ENCODE measurements at regions not wholly inside any gene's neighbourhood (a gene's known extent, or its start where the extent isn't known, plus 50 kb on each side); places are given as distances from the start of the nearest gene placed in this dataset.

- H3K79me2 ChIP-seq (ENCODE audit: insufficient read depth, low read length): no peaks in the 10 kb centered on the region
- TF ChIP-seq CTCF (IDR thresholded peaks at IDR 0.05; ENCODE audit: borderline replicate concordance, extremely low read depth, low read length, poor library complexity, severe bottlenecking): no peak
- ATAC-seq (ENCODE audit: insufficient read depth, low read depth): no peak
- H3K4me2 ChIP-seq (ENCODE audit: insufficient read depth, low read length): no peak overlapping the region
- H2AFZ ChIP-seq (ENCODE audit: low read depth, low read length): no peak overlapping the region
- H3K36me3 ChIP-seq (ENCODE audit: insufficient read depth, low read length): no peaks in the 10 kb centered on the region
- no peak overlapping the region for H3K4me3 ChIP-seq (ENCODE audit: low read depth in 1 of 2, low read length in 2 of 2)
- H4K20me1 ChIP-seq (ENCODE audit: insufficient read depth, low read length): no peaks in the 10 kb centered on the region
- no peaks in the 10 kb centered on the region for H3K27me3 ChIP-seq (ENCODE audit: insufficient read depth, low read length, poor library complexity)
- H3K9me3 ChIP-seq (ENCODE audit: insufficient read depth, low read length, severe bottlenecking): peaks cover 9% of the 10 kb centered on the region
- H3K9ac ChIP-seq (ENCODE audit: low read depth, low read length): no peak overlapping the region
- no peaks in the 10 kb centered on the region for H3K4me1 ChIP-seq (ENCODE audit: insufficient read depth, low read length)
- DNase-seq: no peak
- H3K27ac ChIP-seq (ENCODE audit: low read length): no peak overlapping the region
Observed at GRCh38 chr20:7806831-7807230, 133.4 kb downstream of the HAO1 start.

GRCh38 chr20:7817286-7817685 lies 123.0 kb downstream of the HAO1 start:
- no peak overlapping the region for H3K27ac ChIP-seq (ENCODE audit: low read length)
- no peak overlapping the region for H3K4me3 ChIP-seq (ENCODE audit: low read depth in 1 of 2, low read length in 2 of 2)
- DNase-seq (no peak), ATAC-seq (ENCODE audit: insufficient read depth, low read depth) (no peak)
- no peak overlapping the region for H3K9ac ChIP-seq (ENCODE audit: low read depth, low read length)
- H3K4me2 ChIP-seq (ENCODE audit: insufficient read depth, low read length): no peak overlapping the region
- TF ChIP-seq CTCF (IDR thresholded peaks at IDR 0.05; ENCODE audit: borderline replicate concordance, extremely low read depth, low read length, poor library complexity, severe bottlenecking) (no peak), EZH2 (IDR thresholded peaks at IDR 0.05; ENCODE audit: borderline replicate concordance, low read depth, low read length, severe bottlenecking) (no peak)
- no peaks in the 10 kb centered on the region for H3K9me3 ChIP-seq (ENCODE audit: insufficient read depth, low read length, severe bottlenecking)
- no peaks in the 10 kb centered on the region for H3K4me1 ChIP-seq (ENCODE audit: insufficient read depth, low read length)
- no peaks in the 10 kb centered on the region for H3K79me2 ChIP-seq (ENCODE audit: insufficient read depth, low read length)
- no peaks in the 10 kb centered on the region for H3K36me3 ChIP-seq (ENCODE audit: insufficient read depth, low read length)
- H4K20me1 ChIP-seq (ENCODE audit: insufficient read depth, low read length): no peaks in the 10 kb centered on the region
- no peaks in the 10 kb centered on the region for H3K27me3 ChIP-seq (ENCODE audit: insufficient read depth, low read length, poor library complexity)
- no peak overlapping the region for H2AFZ ChIP-seq (ENCODE audit: low read depth, low read length)

- Histone ChIP-seq H3K27me3 (ENCODE audit: insufficient read depth, low read length, poor library complexity) (no peaks in the 10 kb centered on the region), H3K79me2 (ENCODE audit: insufficient read depth, low read length) (no peaks in the 10 kb centered on the region), H3K4me3 (ENCODE audit: low read depth in 1 of 2, low read length in 2 of 2) (no peak overlapping the region), H3K27ac (ENCODE audit: low read length) (no peak overlapping the region), H4K20me1 (ENCODE audit: insufficient read depth, low read length) (no peaks in the 10 kb centered on the region), H3K9ac (ENCODE audit: low read depth, low read length) (no peak overlapping the region), H3K4me2 (ENCODE audit: insufficient read depth, low read length) (no peak overlapping the region), H2AFZ (ENCODE audit: low read depth, low read length) (no peak overlapping the region), H3K9me3 (ENCODE audit: insufficient read depth, low read length, severe bottlenecking) (no peaks in the 10 kb centered on the region), H3K36me3 (ENCODE audit: insufficient read depth, low read length) (no peaks in the 10 kb centered on the region), H3K4me1 (ENCODE audit: insufficient read depth, low read length) (no peaks in the 10 kb centered on the region)
- ATAC-seq (ENCODE audit: insufficient read depth, low read depth) (no peak), DNase-seq (no peak)
- TF ChIP-seq EZH2 (IDR thresholded peaks at IDR 0.05; ENCODE audit: borderline replicate concordance, low read depth, low read length, severe bottlenecking): no peak
- TF ChIP-seq CTCF (IDR thresholded peaks at IDR 0.05; ENCODE audit: borderline replicate concordance, extremely low read depth, low read length, poor library complexity, severe bottlenecking): no peak
Observed at GRCh38 chr20:7818477-7818876, 121.8 kb downstream of the HAO1 start.

- no peaks in the 10 kb centered on the region for H3K4me1 ChIP-seq (ENCODE audit: insufficient read depth, low read length)
- H3K27ac ChIP-seq (ENCODE audit: low read length): no peak overlapping the region
- H3K36me3 ChIP-seq (ENCODE audit: insufficient read depth, low read length): no peaks in the 10 kb centered on the region
- H3K9me3 ChIP-seq (ENCODE audit: insufficient read depth, low read length, severe bottlenecking): no peaks in the 10 kb centered on the region
- DNase-seq (no peak), ATAC-seq (ENCODE audit: insufficient read depth, low read depth) (no peak)
- TF ChIP-seq CTCF (IDR thresholded peaks at IDR 0.05; ENCODE audit: borderline replicate concordance, extremely low read depth, low read length, poor library complexity, severe bottlenecking) (no peak), EZH2 (IDR thresholded peaks at IDR 0.05; ENCODE audit: borderline replicate concordance, low read depth, low read length, severe bottlenecking) (no peak)
- H3K4me2 ChIP-seq (ENCODE audit: insufficient read depth, low read length): no peak overlapping the region
- no peak overlapping the region for H2AFZ ChIP-seq (ENCODE audit: low read depth, low read length)
- H4K20me1 ChIP-seq (ENCODE audit: insufficient read depth, low read length): no peaks in the 10 kb centered on the region
- no peak overlapping the region for H3K4me3 ChIP-seq (ENCODE audit: low read depth in 1 of 2, low read length in 2 of 2)
- no peak overlapping the region for H3K9ac ChIP-seq (ENCODE audit: low read depth, low read length)
- H3K27me3 ChIP-seq (ENCODE audit: insufficient read depth, low read length, poor library complexity): no peaks in the 10 kb centered on the region
- H3K79me2 ChIP-seq (ENCODE audit: insufficient read depth, low read length): no peaks in the 10 kb centered on the region
Observed at GRCh38 chr20:7820897-7821296, 119.4 kb downstream of the HAO1 start.

Measured in DND-41 (cell line).